Activated CD4-positive, alpha-beta T cell treated with anti-CD3 and anti-CD28 coated beads for 4 hours (primary cell): ENCODE measurements at regions not wholly inside any gene's neighbourhood (a gene's known extent, or its start where the extent isn't known, plus 50 kb on each side); places are given as distances from the start of the nearest gene placed in this dataset.
A peak's percentile ranks its signal among the peaks of the same experiment; 100 is the strongest.

Experiments used
- DNase-seq, 2 donors: peaks; one replicate each; pipeline ENCODE4 v3.0.0-alpha.2; 2020

DNA sequence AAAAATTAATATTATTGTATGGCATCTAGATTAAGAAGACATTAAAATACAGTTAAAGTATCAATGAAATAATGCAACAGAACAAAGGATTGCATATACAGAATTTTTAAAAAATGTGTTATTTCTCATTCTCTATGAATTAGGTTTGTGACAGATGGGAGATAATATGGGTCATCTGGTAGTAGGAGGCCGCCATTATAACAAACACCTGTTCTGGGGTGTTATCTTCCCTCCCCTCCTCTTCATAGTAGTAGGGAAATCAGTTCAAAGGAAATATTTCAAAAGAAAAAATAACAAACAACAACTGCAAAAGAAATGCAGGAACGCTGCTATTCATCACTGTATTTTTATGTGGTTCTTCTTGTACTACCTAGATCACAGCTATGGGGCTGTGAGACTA is 187.0 kb upstream of the ATP2B1 start:
- DNase-seq = no peak

GRCh38 chr12:89895101-89895500 is 186.5 kb upstream of the ATP2B1 start:
- DNase-seq = no peak

DNA sequence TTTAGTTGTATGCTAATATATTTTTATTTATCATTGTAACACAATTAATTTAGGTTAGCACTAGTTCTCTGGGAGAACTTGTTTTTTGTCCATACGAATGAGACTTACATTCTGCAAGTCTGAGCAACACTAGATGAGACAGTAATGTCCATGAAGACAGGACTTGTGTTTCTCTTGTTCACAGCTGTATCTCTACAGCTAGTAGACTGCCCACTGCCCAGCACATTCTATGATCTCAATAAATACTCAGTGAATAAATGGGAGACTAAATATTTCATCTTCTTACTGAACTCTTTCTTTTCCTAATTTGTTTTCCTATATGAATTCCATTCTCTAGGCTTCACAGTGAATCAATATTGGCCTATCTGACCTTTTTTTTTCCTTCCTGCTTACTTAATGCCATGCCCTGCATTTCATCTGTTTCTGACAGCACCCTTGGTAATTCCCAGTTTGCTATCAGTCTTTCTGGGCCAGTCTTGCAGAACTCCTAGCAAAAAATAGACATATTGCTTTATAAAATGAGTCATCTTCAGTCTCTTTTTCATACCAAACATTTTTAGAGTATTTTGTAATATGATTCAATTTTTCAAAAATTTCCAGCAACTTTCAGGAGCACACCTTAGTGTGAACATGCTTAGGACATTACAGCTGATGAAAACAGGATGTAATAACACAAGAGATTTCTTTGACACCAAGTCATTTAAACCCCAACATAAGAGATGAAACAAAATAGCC is 185.5 kb upstream of the ATP2B1 start:
- DNase-seq = no peak

DNA sequence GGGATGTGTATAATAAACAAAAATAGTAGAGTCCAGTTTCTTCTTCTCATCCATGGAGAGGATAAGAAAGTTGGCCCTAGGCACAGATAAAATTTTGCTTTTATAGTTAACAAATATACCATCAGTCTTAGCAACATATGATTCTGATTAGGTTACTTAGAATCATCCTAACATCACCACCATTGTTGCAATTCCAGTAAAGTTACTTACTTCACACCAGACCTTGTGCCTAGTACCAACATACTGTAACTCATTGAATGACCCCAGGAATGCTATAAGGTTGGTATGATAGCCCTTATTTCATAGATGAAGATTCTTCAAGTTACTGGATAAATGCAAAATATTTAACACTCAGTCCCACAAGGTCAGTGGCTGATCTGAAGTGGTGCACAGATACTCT is 183.8 kb upstream of the ATP2B1 start:
- DNase-seq = no peak

DNA sequence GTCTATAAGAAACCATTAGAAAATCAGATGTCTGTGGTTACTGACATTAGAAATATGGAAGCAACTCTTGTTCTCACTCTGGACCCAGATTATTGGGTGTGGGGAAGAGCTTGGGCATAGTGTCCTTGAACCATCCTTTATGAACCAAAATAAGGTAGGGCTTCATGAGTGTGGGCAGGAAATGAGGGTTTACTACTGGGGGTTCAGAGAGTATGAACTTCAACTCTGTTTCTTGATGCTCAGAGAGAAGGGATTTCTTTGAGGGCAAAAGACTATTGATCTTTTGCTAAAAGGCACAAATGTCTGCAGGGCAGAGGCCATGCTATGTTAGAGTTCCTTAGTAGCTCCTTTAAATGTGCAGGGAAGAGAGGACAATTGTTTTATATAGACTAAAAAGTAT is 183.3 kb upstream of the ATP2B1 start:
- no peak for DNase-seq

DNA sequence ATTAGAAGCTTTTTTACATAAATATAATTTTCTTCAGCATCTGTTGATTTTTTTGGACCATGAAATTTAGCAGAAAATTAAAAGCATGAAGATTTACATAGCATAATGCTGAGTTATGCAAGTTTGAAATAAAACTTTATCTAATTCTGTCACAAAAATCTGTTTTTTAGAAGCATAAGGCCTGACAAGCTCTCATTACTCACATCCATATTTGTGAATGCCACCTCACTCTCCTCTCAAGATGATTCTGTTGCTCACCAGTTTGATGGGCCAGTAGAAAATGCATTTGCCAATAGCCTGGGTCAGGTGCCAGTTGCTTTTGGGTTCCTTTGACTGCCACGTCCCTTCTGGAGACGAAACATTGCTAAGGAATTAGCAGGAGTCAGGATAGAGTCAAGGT is 181.5 kb upstream of the ATP2B1 start:
- DNase-seq = no peak

GRCh38 chr12:89889062-89889461 is 180.4 kb upstream of the ATP2B1 start:
- DNase-seq = no peak

GRCh38 chr12:89884952-89885351 is 176.3 kb upstream of the ATP2B1 start:
- no peak for DNase-seq

DNA sequence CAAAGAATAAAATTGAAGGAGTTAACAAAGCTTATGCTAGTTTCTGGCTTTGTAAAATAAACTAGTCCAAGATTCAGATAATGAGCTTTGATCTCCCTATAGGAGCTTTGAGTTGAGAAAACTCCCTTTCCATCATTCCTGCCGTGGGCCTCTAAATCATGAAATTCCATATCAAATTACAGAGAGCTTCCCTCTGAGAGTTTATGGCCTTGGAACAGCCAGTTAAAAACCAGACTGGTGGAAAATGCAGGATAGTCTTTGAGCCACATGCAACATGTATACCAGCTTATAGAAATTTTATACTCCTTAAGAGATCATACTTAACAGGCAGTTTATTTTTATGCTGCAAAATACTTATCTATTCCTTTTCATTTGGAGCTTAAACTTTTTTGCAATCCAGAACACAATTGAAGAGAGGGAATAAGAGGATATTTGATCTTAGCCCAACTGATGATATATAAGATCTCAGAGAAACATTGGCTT is 175.8 kb upstream of the ATP2B1 start:
- no peak for DNase-seq

DNA sequence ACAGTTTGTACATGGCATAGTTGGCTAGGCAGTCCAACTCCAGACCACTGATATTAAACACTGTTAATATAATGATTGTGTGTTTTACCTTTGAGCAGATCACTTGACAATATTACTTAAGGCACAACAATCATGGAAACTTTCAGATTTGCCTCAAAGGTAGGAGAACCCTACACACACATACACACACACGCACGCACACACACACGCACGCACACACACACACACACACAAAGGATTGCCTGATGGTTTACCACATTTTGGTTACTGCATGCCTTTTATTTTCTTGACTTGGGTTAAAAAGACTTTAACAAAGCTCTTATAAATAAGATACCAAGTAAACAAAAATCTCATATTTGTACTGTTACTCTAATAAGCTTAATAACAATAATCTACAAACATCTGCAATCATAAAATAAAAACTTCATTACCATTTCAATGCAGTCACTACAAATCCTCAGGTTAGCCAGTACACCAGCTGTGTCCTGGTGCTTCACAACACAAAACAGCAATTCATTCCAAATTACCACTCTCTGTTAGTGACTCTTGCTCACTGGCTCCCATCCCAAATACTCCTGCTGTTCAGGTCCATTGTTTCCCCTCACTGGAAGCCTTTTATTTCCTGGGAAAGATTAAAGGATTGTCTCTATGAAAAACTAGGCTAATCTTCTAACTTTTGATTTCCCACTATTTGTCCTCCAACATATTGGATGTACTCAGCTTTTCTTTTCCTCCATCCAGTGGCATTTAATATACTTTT is 175.2 kb upstream of the ATP2B1 start:
- DNase-seq = no peak

GRCh38 chr12:89882792-89883191 is 174.2 kb upstream of the ATP2B1 start:
- DNase-seq = no peak

DNA sequence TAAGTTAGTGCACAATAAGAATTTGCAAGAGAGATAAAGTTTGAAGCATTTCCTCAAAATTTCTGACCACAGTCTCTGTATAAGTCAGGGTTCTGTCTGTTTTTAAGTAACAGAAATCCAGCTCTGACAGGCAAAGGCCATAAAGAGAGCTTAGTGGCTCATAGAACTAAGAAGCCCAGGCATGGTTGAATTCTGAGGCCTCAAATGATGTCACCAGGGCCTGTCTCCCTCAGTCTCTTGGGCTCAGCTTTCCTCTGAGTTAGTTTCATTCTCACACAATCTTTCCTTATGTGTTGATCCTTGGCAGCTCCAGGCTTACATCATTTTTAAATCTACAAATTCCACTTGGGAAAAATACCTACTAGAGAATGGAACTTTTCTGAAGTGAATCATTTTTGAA is 173.4 kb upstream of the ATP2B1 start:
- no peak for DNase-seq

- peak in 1 of 2 donors; percentile 20 for DNase-seq
These were observed 172.2 kb upstream of the ATP2B1 start for GRCh38 chr12:89880690-89881350.

DNA sequence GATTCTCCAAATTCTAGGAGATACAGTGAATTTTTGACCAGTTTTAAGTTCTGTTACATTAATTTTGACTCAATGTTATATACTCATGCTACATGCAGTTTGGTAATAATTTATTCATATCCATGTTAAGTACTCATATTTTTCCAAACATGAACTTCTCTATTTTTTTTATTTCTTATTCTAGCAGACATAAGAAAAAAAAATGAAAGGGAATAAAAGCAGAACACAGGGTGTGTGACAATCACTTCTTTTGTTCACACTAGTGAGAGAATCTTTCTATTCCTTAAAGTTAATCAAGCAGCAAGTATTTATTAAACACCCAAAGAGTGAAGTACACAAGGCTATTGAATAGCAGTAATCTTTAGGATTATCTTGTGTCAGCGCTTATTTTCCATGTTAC is 171.1 kb upstream of the ATP2B1 start:
- no peak for DNase-seq

GRCh38 chr12:89878950-89879349 is 170.3 kb upstream of the ATP2B1 start:
- DNase-seq = no peak

- DNase-seq = no peak
These were observed 169.7 kb upstream of the ATP2B1 start for GRCh38 chr12:89878327-89878726.

- DNase-seq = no peak
These were observed 169.0 kb upstream of the ATP2B1 start for GRCh38 chr12:89877671-89878070.

- DNase-seq = no peak
These were observed 168.5 kb upstream of the ATP2B1 start for GRCh38 chr12:89877136-89877535.

GRCh38 chr12:89875809-89876208 is 167.2 kb upstream of the ATP2B1 start:
- DNase-seq = no peak

DNA sequence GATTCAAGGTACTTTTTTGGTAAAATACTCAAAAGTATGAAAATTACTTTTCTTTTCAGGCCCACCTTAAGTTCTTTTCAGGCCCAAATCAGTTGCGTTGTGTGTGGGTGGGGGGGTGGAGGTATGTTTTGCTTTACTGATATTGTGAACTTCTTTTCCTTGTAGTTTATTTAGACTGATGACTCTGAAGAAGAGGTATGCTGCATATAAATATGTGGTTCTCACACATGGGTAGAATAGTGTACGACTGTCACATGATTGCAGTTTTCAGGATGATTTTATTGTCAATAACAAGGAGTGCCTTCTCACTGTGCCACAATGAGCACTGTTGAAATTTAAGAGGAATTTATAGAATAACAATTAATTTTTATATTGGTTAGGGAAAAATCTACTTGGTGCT is 166.6 kb upstream of the ATP2B1 start:
- no peak for DNase-seq

- no peak for DNase-seq
These were observed 165.5 kb upstream of the ATP2B1 start for GRCh38 chr12:89874146-89874545.

- DNase-seq = no peak
These were observed 165.1 kb upstream of the ATP2B1 start for GRCh38 chr12:89873745-89874144.

GRCh38 chr12:89872922-89873630 is 164.4 kb upstream of the ATP2B1 start:
- no peak for DNase-seq
